Vagina (tissue), 2 donors: ENCODE measurements at regions not wholly inside any gene's neighbourhood (a gene's known extent, or its start where the extent isn't known, plus 50 kb on each side); places are given as distances from the start of the nearest gene placed in this dataset.
A peak's percentile ranks its signal among the peaks of the same experiment; 100 is the strongest.

ENCODE experiments used
- DNase-seq, 2 donors: peaks; one replicate each; pipeline ENCODE4 v3.0.0-alpha.2; 2017; ENCODE audit errors: extremely low spot score in 2 of 2
- H3K27ac ChIP-seq: fragments of 200-600 bp; sonication (generic); one replicate; pipeline ENCODE4 v1.5.1; 2019
- H3K27me3 ChIP-seq: fragments of 200-600 bp; sonication (generic); one replicate; pipeline ENCODE4 v1.5.1; 2019
- H3K36me3 ChIP-seq, 2 donors: fragments of 200-600 bp; sonication (generic); one replicate each; pipeline ENCODE4 v1.5.1; 2017 to 2019
- H3K4me1 ChIP-seq: fragments of 200-600 bp; sonication (generic); one replicate; pipeline ENCODE4 v1.5.1; 2019
- H3K4me3 ChIP-seq, 2 donors: fragments of 200-600 bp; sonication (generic); 1 replicate in 1 of 2; 2 replicates in 1 of 2; pipeline ENCODE4 v1.5.1; 2016 to 2019
- H3K9me3 ChIP-seq: fragments of 200-600 bp; sonication (generic); one replicate; pipeline ENCODE4 v1.5.1; 2019
- POLR2A ChIP-seq, 2 donors: fragments of 450-650 bp; IDR thresholded peaks; one replicate each; pipeline ENCODE4 v1.6.1; 2017; ENCODE audit warnings: antibody characterized with exemption in 2 of 2, mild to moderate bottlenecking in 2 of 2, moderate library complexity in 2 of 2
- POLR2AphosphoS5 ChIP-seq, 2 donors: sonication (generic); formaldehyde crosslinking; IDR thresholded peaks; one replicate each; pipeline ENCODE4 v1.9.0; 2017; ENCODE audit warnings: antibody characterized with exemption in 2 of 2, mild to moderate bottlenecking in 2 of 2, low read depth in 1 of 2; ENCODE audit not compliant: insufficient read depth in 1 of 2
- intact Hi-C: fragments of 100-400 bp; cut with DNase I; formaldehyde crosslinking; loops from one replicate; pipeline ENCODE4 v1.15.1; 2023
- TF ChIP-seq, protein P1 (sequence below), 3 experiments: fragments of 450-650 bp in 2 of 3; fragments of 200-600 bp in 1 of 3; sonication (generic) in 1 of 3; IDR thresholded peaks; one replicate each; pipeline ENCODE4 v1.5.1; 2017 to 2019; ENCODE audit warnings: antibody characterized with exemption in 3 of 3, mild to moderate bottlenecking in 2 of 3, moderate library complexity in 2 of 3

- H3K27me3 ChIP-seq: no peaks in the 10 kb centered on the region
- H3K9me3 ChIP-seq: no peaks in the 10 kb centered on the region
- H3K36me3 ChIP-seq: no peaks in the 10 kb centered on the region
- TF ChIP-seq POLR2AphosphoS5 (IDR thresholded peaks at IDR 0.05; ENCODE audit: insufficient read depth in 1 of 2, low read depth in 1 of 2): no peak
- no peak overlapping the region for H3K4me3 ChIP-seq
- no peak overlapping the region for H3K27ac ChIP-seq
- H3K4me1 ChIP-seq: no peaks in the 10 kb centered on the region
- peak in 1 of 2 donors; percentile 91 for DNase-seq
- intact Hi-C loops: no loop called here
Observed at GRCh38 chr5:3010953-3011763, 259.7 kb upstream of the IRX2 start.

DNA sequence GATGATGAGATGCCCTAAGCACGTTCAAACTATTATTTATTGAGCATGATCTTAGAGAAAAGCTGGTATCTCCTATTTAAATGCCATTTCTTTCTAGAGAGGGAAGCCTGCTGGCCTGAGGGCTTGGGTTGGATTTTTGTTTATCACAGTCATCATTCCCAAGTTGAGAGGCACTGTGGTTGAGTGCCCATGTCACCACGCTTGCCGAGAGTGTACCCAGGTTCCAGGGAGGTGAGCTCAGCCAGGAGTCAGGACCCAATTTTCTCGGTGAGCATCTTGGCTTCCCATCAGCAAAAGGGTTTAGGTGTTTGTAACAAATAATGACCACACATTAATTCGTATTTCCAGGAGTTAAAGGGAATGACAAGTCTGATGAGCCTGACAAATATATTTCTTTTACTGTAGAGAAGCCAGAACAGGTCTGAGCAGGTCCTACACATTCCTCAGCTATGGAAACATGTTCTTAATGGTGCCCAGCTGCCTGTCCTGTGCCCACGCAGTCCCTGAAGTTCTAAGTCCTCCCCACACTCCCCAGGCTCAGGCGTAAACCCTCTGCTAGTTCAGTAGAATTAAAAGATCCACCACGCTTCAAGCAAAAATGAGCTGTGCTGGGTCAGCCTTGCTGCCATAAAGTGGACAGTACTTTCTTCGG lies 258.9 kb upstream of the IRX2 start:
- no peaks in the 10 kb centered on the region for H3K9me3 ChIP-seq
- no peaks in the 10 kb centered on the region for H3K4me1 ChIP-seq
- intact Hi-C loops: no loop called here
- peak in 1 of 2 donors; percentile 49 for DNase-seq
- no peak overlapping the region for H3K4me3 ChIP-seq
- no peaks in the 10 kb centered on the region for H3K36me3 ChIP-seq
- H3K27me3 ChIP-seq: no peaks in the 10 kb centered on the region
- TF ChIP-seq POLR2AphosphoS5 (IDR thresholded peaks at IDR 0.05; ENCODE audit: insufficient read depth in 1 of 2, low read depth in 1 of 2): no peak
- TF ChIP-seq POLR2A (IDR thresholded peaks at IDR 0.05): no peak
- TF ChIP-seq, protein P1, sequence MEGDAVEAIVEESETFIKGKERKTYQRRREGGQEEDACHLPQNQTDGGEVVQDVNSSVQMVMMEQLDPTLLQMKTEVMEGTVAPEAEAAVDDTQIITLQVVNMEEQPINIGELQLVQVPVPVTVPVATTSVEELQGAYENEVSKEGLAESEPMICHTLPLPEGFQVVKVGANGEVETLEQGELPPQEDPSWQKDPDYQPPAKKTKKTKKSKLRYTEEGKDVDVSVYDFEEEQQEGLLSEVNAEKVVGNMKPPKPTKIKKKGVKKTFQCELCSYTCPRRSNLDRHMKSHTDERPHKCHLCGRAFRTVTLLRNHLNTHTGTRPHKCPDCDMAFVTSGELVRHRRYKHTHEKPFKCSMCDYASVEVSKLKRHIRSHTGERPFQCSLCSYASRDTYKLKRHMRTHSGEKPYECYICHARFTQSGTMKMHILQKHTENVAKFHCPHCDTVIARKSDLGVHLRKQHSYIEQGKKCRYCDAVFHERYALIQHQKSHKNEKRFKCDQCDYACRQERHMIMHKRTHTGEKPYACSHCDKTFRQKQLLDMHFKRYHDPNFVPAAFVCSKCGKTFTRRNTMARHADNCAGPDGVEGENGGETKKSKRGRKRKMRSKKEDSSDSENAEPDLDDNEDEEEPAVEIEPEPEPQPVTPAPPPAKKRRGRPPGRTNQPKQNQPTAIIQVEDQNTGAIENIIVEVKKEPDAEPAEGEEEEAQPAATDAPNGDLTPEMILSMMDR (IDR thresholded peaks at IDR 0.05): no peak
- no peak overlapping the region for H3K27ac ChIP-seq

DNA sequence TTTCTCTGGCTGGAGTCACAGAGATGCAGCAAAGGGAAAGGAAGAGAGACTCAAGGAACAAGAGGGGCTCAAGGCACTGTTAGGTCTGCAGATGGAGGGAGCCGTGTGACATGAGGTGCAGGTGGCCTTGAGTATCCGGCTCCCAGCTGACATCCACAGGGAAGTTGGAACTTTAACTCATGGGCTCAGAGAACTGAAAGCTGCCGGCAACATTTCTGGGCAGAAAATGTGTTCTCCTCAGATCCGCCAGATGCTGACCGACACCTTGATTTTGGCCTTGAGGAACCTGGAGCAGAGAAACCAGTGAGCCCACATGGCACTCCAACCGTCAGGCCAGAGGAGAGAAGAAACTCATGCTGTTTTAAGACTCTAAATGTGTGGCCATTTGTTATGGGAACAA lies 258.1 kb upstream of the IRX2 start:
- no peak overlapping the region for H3K4me3 ChIP-seq
- no peaks in the 10 kb centered on the region for H3K4me1 ChIP-seq
- TF ChIP-seq POLR2A (IDR thresholded peaks at IDR 0.05) (no peak), POLR2AphosphoS5 (IDR thresholded peaks at IDR 0.05; ENCODE audit: insufficient read depth in 1 of 2, low read depth in 1 of 2) (no peak)
- TF ChIP-seq, protein P1 (IDR thresholded peaks at IDR 0.05): no peak
- no peaks in the 10 kb centered on the region for H3K36me3 ChIP-seq
- H3K27ac ChIP-seq: no peak overlapping the region
- H3K27me3 ChIP-seq: no peaks in the 10 kb centered on the region
- intact Hi-C loops: no loop called here
- no peaks in the 10 kb centered on the region for H3K9me3 ChIP-seq
- DNase-seq: peak; percentile 58 to 61

- no peak overlapping the region for H3K4me3 ChIP-seq
- no peaks in the 10 kb centered on the region for H3K9me3 ChIP-seq
- peak; percentile 9 to 32 for DNase-seq
- no peaks in the 10 kb centered on the region for H3K4me1 ChIP-seq
- TF ChIP-seq POLR2A (IDR thresholded peaks at IDR 0.05): no peak
- TF ChIP-seq, protein P1 (IDR thresholded peaks at IDR 0.05): no peak
- TF ChIP-seq POLR2AphosphoS5 (IDR thresholded peaks at IDR 0.05; ENCODE audit: insufficient read depth in 1 of 2, low read depth in 1 of 2): no peak
- intact Hi-C loops: no loop called here
- no peaks in the 10 kb centered on the region for H3K27me3 ChIP-seq
- H3K36me3 ChIP-seq: no peaks in the 10 kb centered on the region
- H3K27ac ChIP-seq: no peak overlapping the region
Observed at GRCh38 chr5:3007577-3007976, 256.1 kb upstream of the IRX2 start.

- H3K4me3 ChIP-seq: no peak overlapping the region
- intact Hi-C loops: no loop called here
- no peaks in the 10 kb centered on the region for H3K27me3 ChIP-seq
- no peaks in the 10 kb centered on the region for H3K4me1 ChIP-seq
- H3K9me3 ChIP-seq: no peaks in the 10 kb centered on the region
- TF ChIP-seq, protein P1 (IDR thresholded peaks at IDR 0.05): no peak
- TF ChIP-seq POLR2A (IDR thresholded peaks at IDR 0.05) (no peak), POLR2AphosphoS5 (IDR thresholded peaks at IDR 0.05; ENCODE audit: insufficient read depth in 1 of 2, low read depth in 1 of 2) (no peak)
- DNase-seq: peak; percentile 61 to 69
- no peaks in the 10 kb centered on the region for H3K36me3 ChIP-seq
- H3K27ac ChIP-seq: no peak overlapping the region
Observed at GRCh38 chr5:3006961-3007551, 255.6 kb upstream of the IRX2 start.
